ENCODE measurements at regions not wholly inside any gene's neighbourhood (a gene's known extent, or its start where the extent isn't known, plus 50 kb on each side); places are given as distances from the start of the nearest gene placed in this dataset.
A peak's percentile ranks its signal among the peaks of the same experiment; 100 is the strongest.

GRCh38 chr13:79663977-79664636 lies 183.2 kb downstream of the NDFIP2 start:
- DNase-seq (ENCODE audit: low read depth): no peak

GRCh38 chr13:79663435-79663834 lies 182.5 kb downstream of the NDFIP2 start:
- no peak for DNase-seq (ENCODE audit: low read depth)

- no peak for DNase-seq (ENCODE audit: low read depth)
Measured at GRCh38 chr13:79662882-79663281, 181.9 kb downstream of the NDFIP2 start.

- no peak for DNase-seq (ENCODE audit: low read depth)
Measured at GRCh38 chr13:79660361-79660760, 179.4 kb downstream of the NDFIP2 start.

GRCh38 chr13:79659121-79659521 lies 178.2 kb downstream of the NDFIP2 start:
- peak; percentile 69 for DNase-seq (ENCODE audit: low read depth)

- no peak for DNase-seq (ENCODE audit: low read depth)
Measured at GRCh38 chr13:79658333-79658975, 177.5 kb downstream of the NDFIP2 start.

GRCh38 chr13:79655509-79655908 lies 174.6 kb downstream of the NDFIP2 start:
- no peak for DNase-seq (ENCODE audit: low read depth)

GRCh38 chr13:79654520-79654919 lies 173.6 kb downstream of the NDFIP2 start:
- DNase-seq (ENCODE audit: low read depth): no peak

- DNase-seq (ENCODE audit: low read depth): no peak
Measured at GRCh38 chr13:79650688-79651087, 169.7 kb downstream of the NDFIP2 start.

- no peak for DNase-seq (ENCODE audit: low read depth)
Measured at GRCh38 chr13:79648191-79648590, 167.2 kb downstream of the NDFIP2 start.

GRCh38 chr13:79647533-79647932 lies 166.6 kb downstream of the NDFIP2 start:
- DNase-seq (ENCODE audit: low read depth): no peak

GRCh38 chr13:79646880-79647279 lies 165.9 kb downstream of the NDFIP2 start:
- no peak for DNase-seq (ENCODE audit: low read depth)

GRCh38 chr13:79645569-79645968 lies 164.6 kb downstream of the NDFIP2 start:
- DNase-seq (ENCODE audit: low read depth): no peak

- DNase-seq (ENCODE audit: low read depth): no peak
Measured at GRCh38 chr13:79642596-79642995, 161.6 kb downstream of the NDFIP2 start.

GRCh38 chr13:79637133-79637763 lies 156.3 kb downstream of the NDFIP2 start:
- DNase-seq (ENCODE audit: low read depth): peak; percentile 6

- DNase-seq (ENCODE audit: low read depth): peak; percentile 90
Measured at GRCh38 chr13:79631051-79631659, 150.2 kb downstream of the NDFIP2 start.

GRCh38 chr13:79628463-79628862 lies 147.5 kb downstream of the NDFIP2 start:
- DNase-seq (ENCODE audit: low read depth): no peak

- DNase-seq (ENCODE audit: low read depth): no peak
Measured at GRCh38 chr13:79626924-79627323, 146.0 kb downstream of the NDFIP2 start.

- no peak for DNase-seq (ENCODE audit: low read depth)
Measured at GRCh38 chr13:79625517-79625916, 144.6 kb downstream of the NDFIP2 start.

GRCh38 chr13:79621902-79622301 lies 140.9 kb downstream of the NDFIP2 start:
- no peak for DNase-seq (ENCODE audit: low read depth)

GRCh38 chr13:79621449-79621848 lies 140.5 kb downstream of the NDFIP2 start:
- DNase-seq (ENCODE audit: low read depth): no peak

- no peak for DNase-seq (ENCODE audit: low read depth)
Measured at GRCh38 chr13:79614250-79614918, 133.4 kb downstream of the NDFIP2 start.

All from fibroblast of gingiva (primary cell).